ENCODE measurements at regions not wholly inside any gene's neighbourhood (a gene's known extent, or its start where the extent isn't known, plus 50 kb on each side); places are given as distances from the start of the nearest gene placed in this dataset.

GRCh38 chr7:119758254-119758653 is 514.7 kb upstream of the KCND2 start:
- Histone ChIP-seq H3K9ac (ENCODE audit: extremely low read depth, low read length, poor library complexity, severe bottlenecking) (no peak overlapping the region), H3K9me3 (ENCODE audit: control insufficient read depth, low read length) (no peaks in the 10 kb centered on the region), H3K36me3 (ENCODE audit: control insufficient read depth, insufficient read depth, low read length) (no peaks in the 10 kb centered on the region), H3K4me1 (ENCODE audit: control insufficient read depth, insufficient read depth, low read length) (no peaks in the 10 kb centered on the region), H3K27me3 (ENCODE audit: control insufficient read depth, insufficient read depth, low read length, poor library complexity, severe bottlenecking) (no peaks in the 10 kb centered on the region), H3K4me3 (ENCODE audit: low read length) (no peak overlapping the region), H3K27ac (ENCODE audit: low read depth, low read length) (no peak overlapping the region)
- no peak for DNase-seq
- H3K27ac Mint-ChIP-seq, result no peak overlapping the region
- H3K36me3 Mint-ChIP-seq (ENCODE audit: low read depth), result no peaks in the 10 kb centered on the region
- H3K4me1 Mint-ChIP-seq, result no peaks in the 10 kb centered on the region
- TF ChIP-seq, protein P1, sequence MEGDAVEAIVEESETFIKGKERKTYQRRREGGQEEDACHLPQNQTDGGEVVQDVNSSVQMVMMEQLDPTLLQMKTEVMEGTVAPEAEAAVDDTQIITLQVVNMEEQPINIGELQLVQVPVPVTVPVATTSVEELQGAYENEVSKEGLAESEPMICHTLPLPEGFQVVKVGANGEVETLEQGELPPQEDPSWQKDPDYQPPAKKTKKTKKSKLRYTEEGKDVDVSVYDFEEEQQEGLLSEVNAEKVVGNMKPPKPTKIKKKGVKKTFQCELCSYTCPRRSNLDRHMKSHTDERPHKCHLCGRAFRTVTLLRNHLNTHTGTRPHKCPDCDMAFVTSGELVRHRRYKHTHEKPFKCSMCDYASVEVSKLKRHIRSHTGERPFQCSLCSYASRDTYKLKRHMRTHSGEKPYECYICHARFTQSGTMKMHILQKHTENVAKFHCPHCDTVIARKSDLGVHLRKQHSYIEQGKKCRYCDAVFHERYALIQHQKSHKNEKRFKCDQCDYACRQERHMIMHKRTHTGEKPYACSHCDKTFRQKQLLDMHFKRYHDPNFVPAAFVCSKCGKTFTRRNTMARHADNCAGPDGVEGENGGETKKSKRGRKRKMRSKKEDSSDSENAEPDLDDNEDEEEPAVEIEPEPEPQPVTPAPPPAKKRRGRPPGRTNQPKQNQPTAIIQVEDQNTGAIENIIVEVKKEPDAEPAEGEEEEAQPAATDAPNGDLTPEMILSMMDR (conservative IDR thresholded peaks at IDR 0.05), result no peak
- H3K27me3 Mint-ChIP-seq (ENCODE audit: insufficient read depth), result no peaks in the 10 kb centered on the region
- H3K9me3 Mint-ChIP-seq, result no peaks in the 10 kb centered on the region
- H3K4me3 Mint-ChIP-seq, result no peak overlapping the region

- WGBS, 2 experiments (ENCODE audit: insufficient coverage in 1 of 2, insufficient read length in 1 of 2), result no CpG with 5 or more reads among the region's 1 CpG
- Mint-ChIP-seq H3K27ac (no peak overlapping the region), H3K36me3 (ENCODE audit: low read depth) (no peaks in the 10 kb centered on the region), H3K4me3 (no peak overlapping the region), H3K4me1 (no peaks in the 10 kb centered on the region), H3K27me3 (ENCODE audit: insufficient read depth) (no peaks in the 10 kb centered on the region), H3K9me3 (no peaks in the 10 kb centered on the region)
- TF ChIP-seq, protein P1 (conservative IDR thresholded peaks at IDR 0.05), result no peak
- DNase-seq, result no peak
- Histone ChIP-seq H3K36me3 (ENCODE audit: control insufficient read depth, insufficient read depth, low read length) (no peaks in the 10 kb centered on the region), H3K27me3 (ENCODE audit: control insufficient read depth, insufficient read depth, low read length, poor library complexity, severe bottlenecking) (no peaks in the 10 kb centered on the region), H3K4me1 (ENCODE audit: control insufficient read depth, insufficient read depth, low read length) (no peaks in the 10 kb centered on the region), H3K27ac (ENCODE audit: low read depth, low read length) (no peak overlapping the region), H3K4me3 (ENCODE audit: low read length) (no peak overlapping the region), H3K9ac (ENCODE audit: extremely low read depth, low read length, poor library complexity, severe bottlenecking) (no peak overlapping the region), H3K9me3 (ENCODE audit: control insufficient read depth, low read length) (no peaks in the 10 kb centered on the region)
These were observed 511.2 kb upstream of the KCND2 start for GRCh38 chr7:119761776-119762175.

DNA sequence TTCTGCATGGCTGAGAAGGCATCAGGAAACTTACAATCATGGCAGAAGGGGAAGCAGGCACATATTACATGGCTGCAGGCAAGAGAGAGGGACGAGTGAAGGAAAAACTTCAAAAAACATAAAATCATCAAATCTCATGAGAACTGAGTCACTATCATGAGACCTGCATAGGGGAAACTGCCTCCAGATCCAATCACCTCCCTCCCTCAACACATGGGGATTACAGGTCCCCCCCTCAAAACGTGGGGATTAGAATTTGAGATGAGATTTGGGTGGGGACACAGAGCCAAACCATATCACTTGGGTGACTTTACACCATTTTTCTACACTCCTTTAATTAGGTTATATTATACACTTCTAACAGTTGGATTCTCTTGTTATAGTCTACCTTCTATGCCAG is 490.7 kb upstream of the KCND2 start:
- DNase-seq, result no peak
- 80 to 100% methylated on average over 1 of the region's 2 CpGs for WGBS, 2 experiments (ENCODE audit: insufficient coverage in 1 of 2, insufficient read length in 1 of 2)
- no peaks in the 10 kb centered on the region for H3K9me3 ChIP-seq (ENCODE audit: control insufficient read depth, low read length)
- H3K9me3 Mint-ChIP-seq, result no peaks in the 10 kb centered on the region
- H3K4me1 ChIP-seq (ENCODE audit: control insufficient read depth, insufficient read depth, low read length), result no peaks in the 10 kb centered on the region
- H3K9ac ChIP-seq (ENCODE audit: extremely low read depth, low read length, poor library complexity, severe bottlenecking), result no peak overlapping the region
- TF ChIP-seq, protein P1 (conservative IDR thresholded peaks at IDR 0.05), result no peak
- H3K4me3 ChIP-seq (ENCODE audit: low read length), result no peak overlapping the region
- H3K4me3 Mint-ChIP-seq, result no peak overlapping the region
- no peaks in the 10 kb centered on the region for H3K27me3 Mint-ChIP-seq (ENCODE audit: insufficient read depth)
- H3K36me3 Mint-ChIP-seq (ENCODE audit: low read depth), result no peaks in the 10 kb centered on the region
- H3K4me1 Mint-ChIP-seq, result no peaks in the 10 kb centered on the region
- H3K27ac Mint-ChIP-seq, result no peak overlapping the region
- H3K27ac ChIP-seq (ENCODE audit: low read depth, low read length), result no peak overlapping the region
- no peaks in the 10 kb centered on the region for H3K27me3 ChIP-seq (ENCODE audit: control insufficient read depth, insufficient read depth, low read length, poor library complexity, severe bottlenecking)
- no peaks in the 10 kb centered on the region for H3K36me3 ChIP-seq (ENCODE audit: control insufficient read depth, insufficient read depth, low read length)

Measured in endodermal cell (in vitro differentiated cells).